ENCODE measurements at regions not wholly inside any gene's neighbourhood (a gene's known extent, or its start where the extent isn't known, plus 50 kb on each side); places are given as distances from the start of the nearest gene placed in this dataset.

DNA sequence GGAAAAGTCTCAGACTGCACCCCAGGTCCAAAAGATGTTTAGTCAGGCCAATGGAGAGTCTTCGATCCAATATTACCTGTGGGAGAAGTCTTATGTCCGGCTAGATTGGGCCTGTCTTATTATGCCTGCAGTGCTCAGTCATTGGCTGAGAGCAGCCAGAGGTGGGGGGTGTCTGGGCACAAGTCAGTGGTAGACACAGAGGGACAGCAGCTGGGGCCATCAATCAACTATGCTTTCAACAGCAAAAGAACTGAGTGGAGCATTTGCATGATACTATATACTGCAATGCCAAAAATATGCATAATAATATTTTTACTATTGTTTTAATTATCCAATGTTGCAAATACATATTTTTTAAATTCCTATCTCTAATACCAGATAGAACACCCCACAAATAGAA, 298.6 kb upstream of the CDH20 start:
- H2AFZ ChIP-seq (ENCODE audit: insufficient read depth, low read length, poor library complexity) = no peak overlapping the region
- H3K27ac ChIP-seq (ENCODE audit: low read depth, low read length) = no peak overlapping the region
- no peak overlapping the region for H3K23ac ChIP-seq (ENCODE audit: low read length)
- H3K79me2 ChIP-seq (ENCODE audit: control insufficient read depth, insufficient read depth, low read length, poor library complexity) = no peaks in the 10 kb centered on the region
- H2BK120ac ChIP-seq (ENCODE audit: insufficient read depth, low read length, poor library complexity) = no peak overlapping the region
- no peak overlapping the region for H4K12ac ChIP-seq (ENCODE audit: low read depth, low read length)
- no peak overlapping the region for H3K4me2 ChIP-seq (ENCODE audit: low read length)
- H3K9ac ChIP-seq (ENCODE audit: low read length) = no peak overlapping the region
- WGBS (ENCODE audit: extremely low coverage, insufficient coverage, insufficient read length) = no CpG with 5 or more reads among the region's 2 CpGs
- H3K4me3 ChIP-seq (ENCODE audit: low read depth, low read length) = no peak overlapping the region
- H3K4ac ChIP-seq (ENCODE audit: low read depth, low read length) = no peak overlapping the region
- H2AK5ac ChIP-seq (ENCODE audit: low read length) = no peak overlapping the region
- no peak overlapping the region for H2BK12ac ChIP-seq (ENCODE audit: low read length)
- no peak overlapping the region for H3K18ac ChIP-seq (ENCODE audit: low read length)
- H3K79me1 ChIP-seq (ENCODE audit: low read length) = no peaks in the 10 kb centered on the region
- no peaks in the 10 kb centered on the region for H3K36me3 ChIP-seq (ENCODE audit: control insufficient read depth in 1 of 2, insufficient read depth in 2 of 2, low read length in 2 of 2)
- no peak overlapping the region for H4K8ac ChIP-seq (ENCODE audit: low read depth, low read length)
- H3K27me3 ChIP-seq (ENCODE audit: insufficient read depth, low read length) = no peaks in the 10 kb centered on the region
- H3K9me3 ChIP-seq (ENCODE audit: insufficient read depth, low read depth, low read length) = no peaks in the 10 kb centered on the region
- no peak for DNase-seq
- H3K14ac ChIP-seq (ENCODE audit: low read length) = no peak overlapping the region
- no peak overlapping the region for H2BK5ac ChIP-seq (ENCODE audit: low read depth, low read length, poor library complexity)
- no peaks in the 10 kb centered on the region for H3K4me1 ChIP-seq (ENCODE audit: control insufficient read depth in 1 of 2, insufficient read depth in 2 of 2, low read length in 2 of 2)
- no peak overlapping the region for H4K91ac ChIP-seq (ENCODE audit: low read depth, low read length)

DNA sequence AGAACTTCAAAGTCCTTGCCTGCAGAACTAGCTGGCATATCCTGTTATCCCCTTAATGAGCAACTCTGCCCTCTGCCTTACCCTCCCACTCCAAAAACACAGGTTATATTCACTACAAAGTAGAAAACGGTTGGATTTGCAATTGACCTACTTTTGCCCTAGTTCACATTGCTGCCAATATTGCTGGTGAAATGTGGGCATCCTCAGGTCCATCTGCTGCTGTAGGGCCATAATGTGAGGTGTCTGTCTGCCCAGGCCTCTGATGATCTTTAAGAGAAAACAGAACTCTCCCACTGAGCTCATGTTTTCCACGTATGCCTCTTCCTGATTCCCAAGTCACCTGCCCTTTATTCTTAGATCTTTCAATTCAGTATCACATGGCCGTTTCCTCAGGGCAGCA, 294.0 kb upstream of the CDH20 start:
- Histone ChIP-seq H3K79me2 (ENCODE audit: control insufficient read depth, insufficient read depth, low read length, poor library complexity) (no peaks in the 10 kb centered on the region), H2BK12ac (ENCODE audit: low read length) (no peak overlapping the region), H3K9ac (ENCODE audit: low read length) (no peak overlapping the region), H3K23ac (ENCODE audit: low read length) (no peak overlapping the region), H3K36me3 (ENCODE audit: control insufficient read depth in 1 of 2, insufficient read depth in 2 of 2, low read length in 2 of 2) (no peaks in the 10 kb centered on the region), H3K79me1 (ENCODE audit: low read length) (no peaks in the 10 kb centered on the region), H3K9me3 (ENCODE audit: insufficient read depth, low read depth, low read length) (no peaks in the 10 kb centered on the region), H2AFZ (ENCODE audit: insufficient read depth, low read length, poor library complexity) (no peak overlapping the region), H3K4me2 (ENCODE audit: low read length) (no peak overlapping the region), H3K4ac (ENCODE audit: low read depth, low read length) (no peak overlapping the region), H2AK5ac (ENCODE audit: low read length) (no peak overlapping the region), H4K8ac (ENCODE audit: low read depth, low read length) (no peak overlapping the region), H3K4me1 (ENCODE audit: control insufficient read depth in 1 of 2, insufficient read depth in 2 of 2, low read length in 2 of 2) (no peaks in the 10 kb centered on the region), H3K27me3 (ENCODE audit: insufficient read depth, low read length) (no peaks in the 10 kb centered on the region), H2BK5ac (ENCODE audit: low read depth, low read length, poor library complexity) (no peak overlapping the region), H3K4me3 (ENCODE audit: low read depth, low read length) (no peak overlapping the region), H3K18ac (ENCODE audit: low read length) (no peak overlapping the region), H3K14ac (ENCODE audit: low read length) (no peak overlapping the region), H4K91ac (ENCODE audit: low read depth, low read length) (no peak overlapping the region), H4K12ac (ENCODE audit: low read depth, low read length) (no peak overlapping the region), H2BK120ac (ENCODE audit: insufficient read depth, low read length, poor library complexity) (no peak overlapping the region), H3K27ac (ENCODE audit: low read depth, low read length) (no peak overlapping the region)
- WGBS (ENCODE audit: extremely low coverage, insufficient coverage, insufficient read length) = no CpG with 5 or more reads among the region's 3 CpGs
- no peak for DNase-seq

DNA sequence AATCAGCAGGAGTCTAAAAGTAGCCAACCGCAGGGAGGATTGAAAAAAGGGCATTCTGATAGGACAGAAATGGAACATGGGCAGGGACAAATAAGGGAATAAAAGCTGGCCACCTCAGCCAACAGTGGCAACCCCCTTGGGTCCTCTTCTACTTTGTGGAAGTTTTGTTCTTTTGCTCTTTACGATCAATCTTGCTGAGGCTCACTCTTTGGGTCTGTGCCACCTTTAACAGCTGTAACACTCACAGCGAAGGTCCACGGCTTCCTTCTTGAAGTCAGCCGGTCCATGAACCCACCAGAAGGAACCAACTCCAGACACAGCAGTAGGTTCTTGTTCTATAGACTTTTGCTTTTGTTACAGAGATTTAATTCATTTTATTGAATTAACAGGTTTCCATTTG, 285.4 kb upstream of the CDH20 start:
- no peak overlapping the region for H2BK12ac ChIP-seq (ENCODE audit: low read length)
- H3K9ac ChIP-seq (ENCODE audit: low read length) = no peak overlapping the region
- no peak overlapping the region for H3K27ac ChIP-seq (ENCODE audit: low read depth, low read length)
- no peak overlapping the region for H2BK120ac ChIP-seq (ENCODE audit: insufficient read depth, low read length, poor library complexity)
- WGBS (ENCODE audit: extremely low coverage, insufficient coverage, insufficient read length) = no CpG with 5 or more reads among the region's 5 CpGs
- H2BK5ac ChIP-seq (ENCODE audit: low read depth, low read length, poor library complexity) = no peak overlapping the region
- H3K79me1 ChIP-seq (ENCODE audit: low read length) = no peaks in the 10 kb centered on the region
- H2AK5ac ChIP-seq (ENCODE audit: low read length) = no peak overlapping the region
- H3K9me3 ChIP-seq (ENCODE audit: insufficient read depth, low read depth, low read length) = no peaks in the 10 kb centered on the region
- H3K27me3 ChIP-seq (ENCODE audit: insufficient read depth, low read length) = no peaks in the 10 kb centered on the region
- H3K4me2 ChIP-seq (ENCODE audit: low read length) = no peak overlapping the region
- no peaks in the 10 kb centered on the region for H3K36me3 ChIP-seq (ENCODE audit: control insufficient read depth in 1 of 2, insufficient read depth in 2 of 2, low read length in 2 of 2)
- H3K4me1 ChIP-seq (ENCODE audit: control insufficient read depth in 1 of 2, insufficient read depth in 2 of 2, low read length in 2 of 2) = no peaks in the 10 kb centered on the region
- no peak overlapping the region for H4K12ac ChIP-seq (ENCODE audit: low read depth, low read length)
- H4K91ac ChIP-seq (ENCODE audit: low read depth, low read length) = no peak overlapping the region
- no peak overlapping the region for H2AFZ ChIP-seq (ENCODE audit: insufficient read depth, low read length, poor library complexity)
- no peak overlapping the region for H4K8ac ChIP-seq (ENCODE audit: low read depth, low read length)
- no peak overlapping the region for H3K23ac ChIP-seq (ENCODE audit: low read length)
- no peak overlapping the region for H3K18ac ChIP-seq (ENCODE audit: low read length)
- no peak for DNase-seq
- no peak overlapping the region for H3K4ac ChIP-seq (ENCODE audit: low read depth, low read length)
- H3K79me2 ChIP-seq (ENCODE audit: control insufficient read depth, insufficient read depth, low read length, poor library complexity) = no peaks in the 10 kb centered on the region
- H3K14ac ChIP-seq (ENCODE audit: low read length) = no peak overlapping the region
- no peak overlapping the region for H3K4me3 ChIP-seq (ENCODE audit: low read depth, low read length)

DNA sequence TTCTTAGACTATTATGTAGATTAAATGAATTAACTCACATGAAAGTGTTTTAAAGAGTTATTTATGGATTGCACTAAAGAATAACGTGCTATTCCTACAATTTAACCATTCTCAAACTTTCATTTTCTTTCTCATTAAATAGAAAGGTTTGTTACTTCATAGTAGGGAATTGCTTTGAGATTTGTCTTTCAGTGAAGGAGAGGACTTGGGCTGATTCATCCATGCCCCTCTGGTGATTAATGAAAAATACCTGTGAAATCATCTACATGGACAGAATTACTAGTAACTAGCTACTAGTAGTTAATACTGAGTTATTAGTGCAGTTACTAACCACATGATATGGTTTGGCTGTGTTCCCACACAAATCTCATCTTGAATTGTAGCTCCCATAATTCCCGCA, 275.8 kb upstream of the CDH20 start:
- Histone ChIP-seq H2AK5ac (ENCODE audit: low read length) (no peak overlapping the region), H3K23ac (ENCODE audit: low read length) (no peak overlapping the region), H3K14ac (ENCODE audit: low read length) (no peak overlapping the region), H3K9ac (ENCODE audit: low read length) (no peak overlapping the region), H4K12ac (ENCODE audit: low read depth, low read length) (no peak overlapping the region), H3K79me2 (ENCODE audit: control insufficient read depth, insufficient read depth, low read length, poor library complexity) (no peaks in the 10 kb centered on the region), H3K27me3 (ENCODE audit: insufficient read depth, low read length) (no peaks in the 10 kb centered on the region), H3K4me2 (ENCODE audit: low read length) (no peak overlapping the region), H2BK120ac (ENCODE audit: insufficient read depth, low read length, poor library complexity) (no peak overlapping the region), H4K8ac (ENCODE audit: low read depth, low read length) (no peak overlapping the region), H3K18ac (ENCODE audit: low read length) (no peak overlapping the region), H2BK5ac (ENCODE audit: low read depth, low read length, poor library complexity) (no peak overlapping the region), H3K4me1 (ENCODE audit: control insufficient read depth in 1 of 2, insufficient read depth in 2 of 2, low read length in 2 of 2) (no peaks in the 10 kb centered on the region), H3K4me3 (ENCODE audit: low read depth, low read length) (no peak overlapping the region), H3K79me1 (ENCODE audit: low read length) (no peaks in the 10 kb centered on the region), H3K36me3 (ENCODE audit: control insufficient read depth in 1 of 2, insufficient read depth in 2 of 2, low read length in 2 of 2) (no peaks in the 10 kb centered on the region), H4K91ac (ENCODE audit: low read depth, low read length) (no peak overlapping the region), H3K4ac (ENCODE audit: low read depth, low read length) (no peak overlapping the region), H2BK12ac (ENCODE audit: low read length) (no peak overlapping the region), H3K9me3 (ENCODE audit: insufficient read depth, low read depth, low read length) (no peaks in the 10 kb centered on the region), H2AFZ (ENCODE audit: insufficient read depth, low read length, poor library complexity) (no peak overlapping the region), H3K27ac (ENCODE audit: low read depth, low read length) (no peak overlapping the region)
- DNase-seq = no peak
- no CpG with 5 or more reads among the region's 2 CpGs for WGBS (ENCODE audit: extremely low coverage, insufficient coverage, insufficient read length)
